ENCODE measurements at regions not wholly inside any gene's neighbourhood (a gene's known extent, or its start where the extent isn't known, plus 50 kb on each side); places are given as distances from the start of the nearest gene placed in this dataset.

DNA sequence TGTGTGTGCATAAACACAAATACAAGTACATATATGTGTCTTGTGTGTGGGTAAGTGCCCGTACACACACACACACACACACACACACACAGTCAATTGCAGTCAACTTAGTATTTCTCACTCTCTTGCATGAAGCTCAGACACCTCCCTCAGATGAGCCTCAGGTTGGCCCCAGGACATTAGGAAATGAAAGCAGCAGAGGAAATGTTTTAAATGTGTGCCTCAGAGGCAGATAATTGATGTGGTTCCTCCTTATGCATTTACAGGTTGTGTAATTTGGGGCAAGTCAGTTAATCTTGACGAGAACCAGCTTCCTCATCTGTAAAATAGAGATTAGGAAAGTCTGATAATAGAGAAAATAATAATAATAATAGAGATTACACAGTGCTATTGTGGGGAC, 814.0 kb upstream of the ID2 start (continued):
- TF ChIP-seq, protein P1, sequence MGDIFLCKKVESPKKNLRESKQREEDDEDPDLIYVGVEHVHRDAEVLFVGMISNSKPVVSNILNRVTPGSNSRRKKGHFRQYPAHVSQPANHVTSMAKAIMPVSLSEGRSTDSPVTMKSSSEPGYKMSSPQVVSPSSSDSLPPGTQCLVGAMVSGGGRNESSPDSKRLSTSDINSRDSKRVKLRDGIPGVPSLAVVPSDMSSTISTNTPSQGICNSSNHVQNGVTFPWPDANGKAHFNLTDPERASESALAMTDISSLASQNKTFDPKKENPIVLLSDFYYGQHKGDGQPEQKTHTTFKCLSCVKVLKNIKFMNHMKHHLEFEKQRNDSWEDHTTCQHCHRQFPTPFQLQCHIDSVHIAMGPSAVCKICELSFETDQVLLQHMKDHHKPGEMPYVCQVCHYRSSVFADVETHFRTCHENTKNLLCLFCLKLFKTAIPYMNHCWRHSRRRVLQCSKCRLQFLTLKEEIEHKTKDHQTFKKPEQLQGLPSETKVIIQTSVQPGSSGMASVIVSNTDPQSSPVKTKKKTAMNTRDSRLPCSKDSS (IDR thresholded peaks at IDR 0.05; ENCODE audit: low read depth, partially characterized antibody) = no peak

DNA sequence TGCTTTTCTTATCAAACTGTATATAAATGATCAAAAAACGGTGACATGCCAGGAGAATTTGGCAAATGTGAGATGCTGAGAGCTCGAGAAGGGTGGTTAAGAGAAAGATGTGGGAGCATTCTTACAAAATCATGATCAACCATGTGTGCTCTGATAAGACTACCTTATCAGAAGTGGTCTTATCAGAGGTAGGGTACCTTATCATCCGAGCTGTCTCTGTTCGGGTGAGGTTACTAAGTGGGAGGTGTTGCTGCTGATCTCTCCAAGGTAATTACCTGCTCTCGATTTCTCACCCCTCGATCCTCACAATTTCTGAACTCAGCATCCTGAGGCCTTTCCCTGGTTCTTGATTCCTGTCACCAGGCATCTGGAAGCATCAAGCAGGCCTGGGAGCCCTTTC, 813.0 kb upstream of the ID2 start:
- FAIRE-seq (no peak), ATAC-seq (no peak), DNase-seq (ENCODE audit: extremely low read depth in 1 of 4, low spot score in 3 of 4) (no peak)
- intact Hi-C loops (cut with micrococcal nuclease) = no loop called here
- H3K79me2 ChIP-seq (ENCODE audit: control insufficient read depth, insufficient read depth, low read length) = no peaks in the 10 kb centered on the region
- no peak overlapping the region for H2AFZ ChIP-seq (ENCODE audit: low read depth, low read length)
- H3K36me3 ChIP-seq (ENCODE audit: control insufficient read depth, insufficient read depth, low read length) = no peaks in the 10 kb centered on the region
- TF ChIP-seq DIDO1 (tag; IDR thresholded peaks at IDR 0.05; ENCODE audit: low read depth) (no peak), POU5F1 (IDR thresholded peaks at IDR 0.05; ENCODE audit: borderline replicate concordance, low read depth, low read length, partially characterized antibody) (no peak), SMARCE1 (IDR thresholded peaks at IDR 0.05) (no peak), ZNF175 (CRISPR knock-in tag; IDR thresholded peaks at IDR 0.05; ENCODE audit: low read depth) (no peak), ZBTB1 (CRISPR knock-in tag; IDR thresholded peaks at IDR 0.05; ENCODE audit: borderline replicate concordance, low read depth) (no peak), ZNF347 (CRISPR knock-in tag; IDR thresholded peaks at IDR 0.05; ENCODE audit: low read depth) (no peak), HMG20A (CRISPR knock-in tag; conservative IDR thresholded peaks at IDR 0.05) (no peak), ZNF436 (CRISPR knock-in tag; IDR thresholded peaks at IDR 0.05) (no peak), CEBPB (tag; IDR thresholded peaks at IDR 0.05) (no peak)
- TF ChIP-seq, protein P2, sequence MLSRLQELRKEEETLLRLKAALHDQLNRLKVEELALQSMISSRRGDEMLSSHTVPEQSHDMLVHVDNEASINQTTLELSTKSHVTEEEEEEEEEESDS (CRISPR knock-in tag; IDR thresholded peaks at IDR 0.05) = no peak
- TF ChIP-seq, protein P3, sequence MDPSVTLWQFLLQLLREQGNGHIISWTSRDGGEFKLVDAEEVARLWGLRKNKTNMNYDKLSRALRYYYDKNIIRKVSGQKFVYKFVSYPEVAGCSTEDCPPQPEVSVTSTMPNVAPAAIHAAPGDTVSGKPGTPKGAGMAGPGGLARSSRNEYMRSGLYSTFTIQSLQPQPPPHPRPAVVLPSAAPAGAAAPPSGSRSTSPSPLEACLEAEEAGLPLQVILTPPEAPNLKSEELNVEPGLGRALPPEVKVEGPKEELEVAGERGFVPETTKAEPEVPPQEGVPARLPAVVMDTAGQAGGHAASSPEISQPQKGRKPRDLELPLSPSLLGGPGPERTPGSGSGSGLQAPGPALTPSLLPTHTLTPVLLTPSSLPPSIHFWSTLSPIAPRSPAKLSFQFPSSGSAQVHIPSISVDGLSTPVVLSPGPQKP (CRISPR knock-in tag; IDR thresholded peaks at IDR 0.05) = no peak
- TF ChIP-seq, protein P4, sequence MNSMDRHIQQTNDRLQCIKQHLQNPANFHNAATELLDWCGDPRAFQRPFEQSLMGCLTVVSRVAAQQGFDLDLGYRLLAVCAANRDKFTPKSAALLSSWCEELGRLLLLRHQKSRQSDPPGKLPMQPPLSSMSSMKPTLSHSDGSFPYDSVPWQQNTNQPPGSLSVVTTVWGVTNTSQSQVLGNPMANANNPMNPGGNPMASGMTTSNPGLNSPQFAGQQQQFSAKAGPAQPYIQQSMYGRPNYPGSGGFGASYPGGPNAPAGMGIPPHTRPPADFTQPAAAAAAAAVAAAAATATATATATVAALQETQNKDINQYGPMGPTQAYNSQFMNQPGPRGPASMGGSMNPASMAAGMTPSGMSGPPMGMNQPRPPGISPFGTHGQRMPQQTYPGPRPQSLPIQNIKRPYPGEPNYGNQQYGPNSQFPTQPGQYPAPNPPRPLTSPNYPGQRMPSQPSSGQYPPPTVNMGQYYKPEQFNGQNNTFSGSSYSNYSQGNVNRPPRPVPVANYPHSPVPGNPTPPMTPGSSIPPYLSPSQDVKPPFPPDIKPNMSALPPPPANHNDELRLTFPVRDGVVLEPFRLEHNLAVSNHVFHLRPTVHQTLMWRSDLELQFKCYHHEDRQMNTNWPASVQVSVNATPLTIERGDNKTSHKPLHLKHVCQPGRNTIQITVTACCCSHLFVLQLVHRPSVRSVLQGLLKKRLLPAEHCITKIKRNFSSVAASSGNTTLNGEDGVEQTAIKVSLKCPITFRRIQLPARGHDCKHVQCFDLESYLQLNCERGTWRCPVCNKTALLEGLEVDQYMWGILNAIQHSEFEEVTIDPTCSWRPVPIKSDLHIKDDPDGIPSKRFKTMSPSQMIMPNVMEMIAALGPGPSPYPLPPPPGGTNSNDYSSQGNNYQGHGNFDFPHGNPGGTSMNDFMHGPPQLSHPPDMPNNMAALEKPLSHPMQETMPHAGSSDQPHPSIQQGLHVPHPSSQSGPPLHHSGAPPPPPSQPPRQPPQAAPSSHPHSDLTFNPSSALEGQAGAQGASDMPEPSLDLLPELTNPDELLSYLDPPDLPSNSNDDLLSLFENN (IDR thresholded peaks at IDR 0.05; ENCODE audit: low read depth in 2 of 2, low read length in 2 of 2) = no peak
- in situ Hi-C loops (cut with MboI) = no loop called here
- H3K27me3 ChIP-seq (ENCODE audit: control insufficient read depth in 2 of 2, insufficient read depth in 2 of 2, low read length in 2 of 2) = peaks cover 0 to 2% of the 10 kb centered on the region in 2 experiments; a peak in 1 of 5 replicates
- no peaks in the 10 kb centered on the region for H3K9me1 ChIP-seq (ENCODE audit: control insufficient read depth, insufficient read depth, low read length)
- no peaks in the 10 kb centered on the region for H3K4me1 ChIP-seq (replicated peaks in 1 of 2; ENCODE audit: control insufficient read depth in 2 of 2, insufficient read depth in 2 of 2, low read length in 2 of 2)
- H4K20me1 ChIP-seq (replicated peaks; ENCODE audit: control insufficient read depth, insufficient read depth, low read length) = no peaks in the 10 kb centered on the region
- H3K4me2 ChIP-seq (ENCODE audit: insufficient read depth, low read length) = no peak overlapping the region
- WGBS (ENCODE audit: insufficient coverage, low coverage, missing lambda C conversion rate) = 1% methylated on average over 6 of the region's 6 CpGs
- ChIA-PET POLR2A (no interaction called here), CTCF (ENCODE audit: low intra/inter-chr PET ratio) (no interaction called here)
- H3K9ac ChIP-seq (ENCODE audit: insufficient read depth in 1 of 2, low read depth in 2 of 2, low read length in 2 of 2) = no peak overlapping the region
- no peak overlapping the region for H3K4me3 ChIP-seq
- H3K9me3 ChIP-seq (replicated peaks; ENCODE audit: control insufficient read depth, insufficient read depth, low read depth, low read length) = no peaks in the 10 kb centered on the region
- H3K27ac ChIP-seq (ENCODE audit: extremely low read depth, low read depth, low read length) = no peak overlapping the region
- no TSS peak for BruUV-seq (replicated peaks)

All from K562 (cell line).